ENCODE measurements at regions not wholly inside any gene's neighbourhood (a gene's known extent, or its start where the extent isn't known, plus 50 kb on each side); places are given as distances from the start of the nearest gene placed in this dataset.

DNA sequence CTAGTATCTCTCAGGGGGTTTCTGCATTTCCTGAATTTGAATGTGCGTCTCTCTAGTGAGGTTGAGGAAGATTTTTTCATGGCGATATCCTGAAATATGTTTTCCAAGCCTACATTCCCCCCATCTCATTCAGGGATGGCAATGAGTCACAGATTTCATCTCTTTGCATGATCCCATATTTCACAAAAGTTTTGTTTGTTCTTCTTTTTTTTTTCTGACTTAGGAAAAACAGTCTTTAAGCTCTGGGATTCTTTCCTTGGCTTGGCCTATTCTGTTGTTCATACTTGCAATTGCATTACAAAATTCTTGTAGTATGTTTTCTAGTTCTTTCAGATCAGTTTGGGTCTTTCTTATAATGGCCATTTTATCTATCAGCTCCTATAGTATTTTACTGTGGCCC, 136.5 kb downstream of the DSEL start:
- H3K27me3 ChIP-seq (ENCODE audit: control insufficient read depth in 3 of 3, insufficient read depth in 3 of 3, low read length in 2 of 3), result no peaks in the 10 kb centered on the region
- ATAC-seq (ENCODE audit: insufficient read depth, low FRiP score) (no peak), DNase-seq (no peak)
- H3K36me3 ChIP-seq (ENCODE audit: control insufficient read depth in 4 of 4, insufficient read depth in 4 of 4, low read length in 4 of 4), result no peaks in the 10 kb centered on the region
- H3K27ac ChIP-seq (ENCODE audit: low read depth in 1 of 2, low read length in 1 of 2), result no peak overlapping the region
- no peaks in the 10 kb centered on the region for H3K9me3 ChIP-seq (ENCODE audit: control insufficient read depth in 4 of 4, insufficient read depth in 3 of 4, low read length in 3 of 4)
- no peaks in the 10 kb centered on the region for H3K4me1 ChIP-seq (ENCODE audit: control insufficient read depth in 5 of 5, insufficient read depth in 5 of 5, low read length in 5 of 5)
- TF ChIP-seq, protein P1, sequence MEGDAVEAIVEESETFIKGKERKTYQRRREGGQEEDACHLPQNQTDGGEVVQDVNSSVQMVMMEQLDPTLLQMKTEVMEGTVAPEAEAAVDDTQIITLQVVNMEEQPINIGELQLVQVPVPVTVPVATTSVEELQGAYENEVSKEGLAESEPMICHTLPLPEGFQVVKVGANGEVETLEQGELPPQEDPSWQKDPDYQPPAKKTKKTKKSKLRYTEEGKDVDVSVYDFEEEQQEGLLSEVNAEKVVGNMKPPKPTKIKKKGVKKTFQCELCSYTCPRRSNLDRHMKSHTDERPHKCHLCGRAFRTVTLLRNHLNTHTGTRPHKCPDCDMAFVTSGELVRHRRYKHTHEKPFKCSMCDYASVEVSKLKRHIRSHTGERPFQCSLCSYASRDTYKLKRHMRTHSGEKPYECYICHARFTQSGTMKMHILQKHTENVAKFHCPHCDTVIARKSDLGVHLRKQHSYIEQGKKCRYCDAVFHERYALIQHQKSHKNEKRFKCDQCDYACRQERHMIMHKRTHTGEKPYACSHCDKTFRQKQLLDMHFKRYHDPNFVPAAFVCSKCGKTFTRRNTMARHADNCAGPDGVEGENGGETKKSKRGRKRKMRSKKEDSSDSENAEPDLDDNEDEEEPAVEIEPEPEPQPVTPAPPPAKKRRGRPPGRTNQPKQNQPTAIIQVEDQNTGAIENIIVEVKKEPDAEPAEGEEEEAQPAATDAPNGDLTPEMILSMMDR (IDR thresholded peaks at IDR 0.05; ENCODE audit: control extremely low read depth, extremely low read depth), result no peak
- 88 to 89% methylated on average over 2 of the region's 2 CpGs for WGBS, 2 donors
- no peak overlapping the region for H3K9ac ChIP-seq (ENCODE audit: insufficient read depth in 1 of 2, low read length in 2 of 2)
- no peak overlapping the region for H3K4me3 ChIP-seq

- Histone ChIP-seq H3K4me3 (no peak overlapping the region), H3K36me3 (ENCODE audit: control insufficient read depth in 4 of 4, insufficient read depth in 4 of 4, low read length in 4 of 4) (no peaks in the 10 kb centered on the region), H3K9me3 (ENCODE audit: control insufficient read depth in 4 of 4, insufficient read depth in 3 of 4, low read length in 3 of 4) (no peaks in the 10 kb centered on the region), H3K27ac (ENCODE audit: low read depth in 1 of 2, low read length in 1 of 2) (no peak overlapping the region), H3K27me3 (ENCODE audit: control insufficient read depth in 3 of 3, insufficient read depth in 3 of 3, low read length in 2 of 3) (no peaks in the 10 kb centered on the region), H3K9ac (ENCODE audit: insufficient read depth in 1 of 2, low read length in 2 of 2) (no peak overlapping the region), H3K4me1 (ENCODE audit: control insufficient read depth in 5 of 5, insufficient read depth in 5 of 5, low read length in 5 of 5) (no peaks in the 10 kb centered on the region)
- ATAC-seq (ENCODE audit: insufficient read depth, low FRiP score), result no peak
- WGBS, 2 donors, result 57 to 70% methylated on average over 2 of the region's 2 CpGs
- TF ChIP-seq, protein P1 (IDR thresholded peaks at IDR 0.05; ENCODE audit: control extremely low read depth, extremely low read depth), result no peak
- no peak for DNase-seq
These were observed 140.1 kb downstream of the DSEL start for GRCh38 chr18:67376372-67376771.

DNA sequence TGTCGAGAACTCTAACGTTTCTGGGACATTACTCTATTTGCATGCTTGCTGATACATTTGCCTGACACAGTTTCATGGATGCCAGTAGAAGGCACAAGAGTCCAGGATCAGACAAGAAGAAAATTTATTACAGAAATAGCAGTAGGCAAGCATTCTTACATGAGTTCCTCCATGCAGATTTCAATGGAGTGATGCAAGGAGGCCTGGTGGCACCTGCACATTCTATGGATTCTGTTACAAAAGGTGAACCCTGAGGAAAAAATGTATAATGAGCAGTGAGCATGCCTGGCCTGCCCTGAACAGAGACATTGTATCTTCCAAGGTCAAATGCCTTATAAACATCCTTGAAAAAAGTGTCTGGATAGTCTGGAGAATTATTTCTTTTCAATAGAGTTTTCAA, 142.9 kb downstream of the DSEL start:
- Histone ChIP-seq H3K27me3 (ENCODE audit: control insufficient read depth in 3 of 3, insufficient read depth in 3 of 3, low read length in 2 of 3) (no peaks in the 10 kb centered on the region), H3K9me3 (ENCODE audit: control insufficient read depth in 4 of 4, insufficient read depth in 3 of 4, low read length in 3 of 4) (no peaks in the 10 kb centered on the region), H3K36me3 (ENCODE audit: control insufficient read depth in 4 of 4, insufficient read depth in 4 of 4, low read length in 4 of 4) (no peaks in the 10 kb centered on the region), H3K27ac (ENCODE audit: low read depth in 1 of 2, low read length in 1 of 2) (no peak overlapping the region), H3K4me3 (no peak overlapping the region), H3K9ac (ENCODE audit: insufficient read depth in 1 of 2, low read length in 2 of 2) (no peak overlapping the region), H3K4me1 (ENCODE audit: control insufficient read depth in 5 of 5, insufficient read depth in 5 of 5, low read length in 5 of 5) (no peaks in the 10 kb centered on the region)
- no peak for DNase-seq
- no peak for ATAC-seq (ENCODE audit: insufficient read depth, low FRiP score)
- TF ChIP-seq, protein P1 (IDR thresholded peaks at IDR 0.05; ENCODE audit: control extremely low read depth, extremely low read depth), result no peak
- 79 to 84% methylated on average over 2 of the region's 2 CpGs for WGBS, 2 donors

DNA sequence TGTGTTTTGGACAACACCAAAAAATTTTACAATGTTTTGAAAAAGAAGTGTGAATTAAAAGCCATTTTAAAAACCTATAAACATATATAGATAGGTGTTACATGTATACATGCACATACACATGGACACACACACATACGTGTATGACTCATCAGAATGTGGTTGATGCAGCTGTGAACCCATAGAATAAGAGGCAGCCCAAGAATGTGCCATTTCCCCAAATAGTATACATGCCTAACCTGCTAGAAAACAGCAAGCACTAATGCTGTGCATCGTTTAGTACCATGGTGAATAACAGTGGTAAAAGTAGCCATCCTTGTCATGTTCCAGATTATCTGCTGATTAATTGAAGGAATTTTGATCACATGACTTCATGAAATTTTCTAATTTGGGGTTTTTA, 149.0 kb downstream of the DSEL start:
- Histone ChIP-seq H3K9ac (ENCODE audit: insufficient read depth in 1 of 2, low read length in 2 of 2) (no peak overlapping the region), H3K4me3 (no peak overlapping the region), H3K9me3 (ENCODE audit: control insufficient read depth in 4 of 4, insufficient read depth in 3 of 4, low read length in 3 of 4) (peaks cover 0 to 2% (median 0%) of the 10 kb centered on the region in 4 donors), H3K36me3 (ENCODE audit: control insufficient read depth in 4 of 4, insufficient read depth in 4 of 4, low read length in 4 of 4) (no peaks in the 10 kb centered on the region), H3K27me3 (ENCODE audit: control insufficient read depth in 3 of 3, insufficient read depth in 3 of 3, low read length in 2 of 3) (no peaks in the 10 kb centered on the region), H3K4me1 (ENCODE audit: control insufficient read depth in 5 of 5, insufficient read depth in 5 of 5, low read length in 5 of 5) (no peaks in the 10 kb centered on the region), H3K27ac (ENCODE audit: low read depth in 1 of 2, low read length in 1 of 2) (no peak overlapping the region)
- ATAC-seq (ENCODE audit: insufficient read depth, low FRiP score) (no peak), DNase-seq (no peak)
- WGBS, 2 donors, result 87 to 89% methylated on average over 2 of the region's 2 CpGs
- TF ChIP-seq, protein P1 (IDR thresholded peaks at IDR 0.05; ENCODE audit: control extremely low read depth, extremely low read depth), result no peak
